ENCODE measurements at regions not wholly inside any gene's neighbourhood (a gene's known extent, or its start where the extent isn't known, plus 50 kb on each side); places are given as distances from the start of the nearest gene placed in this dataset.

DNA sequence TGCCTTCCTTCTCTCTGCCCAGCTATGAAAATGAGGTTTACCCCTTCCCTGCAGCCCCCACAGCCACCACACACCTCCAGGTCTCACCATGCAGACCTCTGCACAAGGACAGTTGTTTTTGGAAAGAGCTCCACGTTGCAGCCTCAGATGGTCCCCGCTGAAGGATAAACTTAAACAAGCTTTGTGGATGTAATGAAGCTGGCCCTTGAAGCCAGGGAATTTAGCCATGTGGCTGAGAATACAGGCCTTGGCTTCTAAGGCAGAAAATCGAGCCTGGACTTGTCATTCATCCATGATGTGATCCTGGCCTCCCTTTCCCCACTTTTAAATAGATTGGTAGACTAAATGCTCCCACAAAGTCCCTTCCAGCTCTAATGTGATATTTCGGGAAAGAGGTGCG, 79.4 kb downstream of the TBX3 start:
- TF ChIP-seq, protein P1, sequence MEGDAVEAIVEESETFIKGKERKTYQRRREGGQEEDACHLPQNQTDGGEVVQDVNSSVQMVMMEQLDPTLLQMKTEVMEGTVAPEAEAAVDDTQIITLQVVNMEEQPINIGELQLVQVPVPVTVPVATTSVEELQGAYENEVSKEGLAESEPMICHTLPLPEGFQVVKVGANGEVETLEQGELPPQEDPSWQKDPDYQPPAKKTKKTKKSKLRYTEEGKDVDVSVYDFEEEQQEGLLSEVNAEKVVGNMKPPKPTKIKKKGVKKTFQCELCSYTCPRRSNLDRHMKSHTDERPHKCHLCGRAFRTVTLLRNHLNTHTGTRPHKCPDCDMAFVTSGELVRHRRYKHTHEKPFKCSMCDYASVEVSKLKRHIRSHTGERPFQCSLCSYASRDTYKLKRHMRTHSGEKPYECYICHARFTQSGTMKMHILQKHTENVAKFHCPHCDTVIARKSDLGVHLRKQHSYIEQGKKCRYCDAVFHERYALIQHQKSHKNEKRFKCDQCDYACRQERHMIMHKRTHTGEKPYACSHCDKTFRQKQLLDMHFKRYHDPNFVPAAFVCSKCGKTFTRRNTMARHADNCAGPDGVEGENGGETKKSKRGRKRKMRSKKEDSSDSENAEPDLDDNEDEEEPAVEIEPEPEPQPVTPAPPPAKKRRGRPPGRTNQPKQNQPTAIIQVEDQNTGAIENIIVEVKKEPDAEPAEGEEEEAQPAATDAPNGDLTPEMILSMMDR (IDR thresholded peaks at IDR 0.05): no peak
- no peak for TF ChIP-seq POLR2A (IDR thresholded peaks at IDR 0.05)

Measured in right lobe of liver (tissue), 4 donors.